OCI-LY1 (cell line): ENCODE measurements at regions not wholly inside any gene's neighbourhood (a gene's known extent, or its start where the extent isn't known, plus 50 kb on each side); places are given as distances from the start of the nearest gene placed in this dataset.

Source experiments
- H2AFZ ChIP-seq: fragments of 200-600 bp; sonication (generic), shearing (Covaris generic); 2 replicates; pipeline ENCODE4 v1.6.0; 2014; ENCODE audit warnings: antibody characterized with exemption, mild to moderate bottlenecking, low read length
- H3F3A ChIP-seq: fragments of 200-600 bp; sonication (generic), shearing (Covaris generic); 2 replicates; pipeline ENCODE4 v1.6.0; 2014; ENCODE audit warnings: mild to moderate bottlenecking, antibody characterized with exemption, low read length, moderate library complexity; ENCODE audit not compliant: insufficient read depth
- H3K27ac ChIP-seq: fragments of 200-600 bp; sonication (generic); 2 replicates; pipeline ENCODE4 v1.5.1; 2014; ENCODE audit warnings: low read length, mixed run types, mild to moderate bottlenecking, low read depth; ENCODE audit not compliant: poor library complexity, severe bottlenecking
- H3K27me3 ChIP-seq: fragments of 200-600 bp; sonication (generic); 2 replicates; pipeline ENCODE4 v1.6.0; 2014; ENCODE audit warnings: antibody characterized with exemption, mild to moderate bottlenecking, low read length, moderate library complexity; ENCODE audit not compliant: insufficient read depth
- H3K36me3 ChIP-seq: fragments of 200-600 bp; sonication (generic); 2 replicates; pipeline ENCODE4 v1.6.1; 2014; ENCODE audit warnings: mild to moderate bottlenecking, antibody characterized with exemption, low read length, moderate library complexity, mixed read lengths; ENCODE audit not compliant: insufficient read depth
- H3K4me1 ChIP-seq: fragments of 200-600 bp; sonication (generic); 2 replicates; pipeline ENCODE4 v1.5.1; 2014; ENCODE audit warnings: mild to moderate bottlenecking, low read length, moderate library complexity; ENCODE audit not compliant: insufficient read depth, severe bottlenecking
- H3K4me2 ChIP-seq: fragments of 200-600 bp; sonication (generic), shearing (Covaris generic); 2 replicates; pipeline ENCODE4 v1.6.1; 2014; ENCODE audit warnings: low read length
- H3K4me3 ChIP-seq: fragments of 200-600 bp; sonication (generic); 2 replicates; pipeline ENCODE4 v1.5.1; 2014; ENCODE audit warnings: low read length, low read depth, mild to moderate bottlenecking, mixed read lengths; ENCODE audit not compliant: poor library complexity, severe bottlenecking
- H3K79me2 ChIP-seq: fragments of 200-600 bp; shearing (Covaris generic); 2 replicates; pipeline ENCODE4 v1.6.1; 2016; ENCODE audit warnings: mixed run types, low read length, mixed read lengths; ENCODE audit not compliant: insufficient read depth
- H3K9ac ChIP-seq: fragments of 200-600 bp; sonication (generic), shearing (Covaris generic); 2 replicates; pipeline ENCODE4 v1.6.1; 2014; ENCODE audit warnings: mild to moderate bottlenecking, low read length, mixed read lengths
- H3K9me2 ChIP-seq: fragments of 200-600 bp; sonication (generic), shearing (Covaris generic); 2 replicates; pipeline ENCODE4 v1.6.1; 2014; ENCODE audit warnings: low read depth, mild to moderate bottlenecking, low read length, mixed read lengths
- H3K9me3 ChIP-seq: fragments of 200-600 bp; shearing (Covaris generic); 2 replicates; pipeline ENCODE4 v1.6.1; 2014; ENCODE audit warnings: low read length, mixed read lengths
- H4K20me1 ChIP-seq: fragments of 200-600 bp; sonication (generic), shearing (Covaris generic); 2 replicates; pipeline ENCODE4 v1.6.0; 2016; ENCODE audit warnings: mild to moderate bottlenecking, low read length; ENCODE audit not compliant: insufficient read depth
- CTCF ChIP-seq: fragments of 200-600 bp; sonication (generic), shearing (Covaris generic); IDR thresholded peaks from 2 replicates; pipeline ENCODE4 v1.5.1; 2017; ENCODE audit warnings: mild to moderate bottlenecking, antibody characterized with exemption, low read length, moderate library complexity, mixed read lengths
- EZH2 ChIP-seq: fragments of 200-600 bp; sonication (generic), shearing (Covaris generic); IDR thresholded peaks from 2 replicates; pipeline ENCODE4 v1.8.0; 2017; ENCODE audit warnings: borderline replicate concordance, mixed run types, mild to moderate bottlenecking, antibody characterized with exemption, low read length, moderate library complexity, mixed read lengths

GRCh38 chr11:92024788-92025187, 199.8 kb upstream of the FAT3 start:
- H3K79me2 ChIP-seq: no peaks in the 10 kb centered on the region
- TF ChIP-seq EZH2 (no peak), CTCF (no peak)
- H3K4me3 ChIP-seq: no peak overlapping the region
- no peak overlapping the region for H3K27ac ChIP-seq
- H3K9me2 ChIP-seq: no peaks in the 10 kb centered on the region
- H4K20me1 ChIP-seq: no peaks in the 10 kb centered on the region
- H2AFZ ChIP-seq: no peak overlapping the region
- H3K4me2 ChIP-seq: no peak overlapping the region
- no peaks in the 10 kb centered on the region for H3F3A ChIP-seq
- no peaks in the 10 kb centered on the region for H3K36me3 ChIP-seq
- H3K9me3 ChIP-seq: no peaks in the 10 kb centered on the region
- H3K9ac ChIP-seq: no peak overlapping the region
- no peaks in the 10 kb centered on the region for H3K4me1 ChIP-seq
- H3K27me3 ChIP-seq: no peaks in the 10 kb centered on the region

DNA sequence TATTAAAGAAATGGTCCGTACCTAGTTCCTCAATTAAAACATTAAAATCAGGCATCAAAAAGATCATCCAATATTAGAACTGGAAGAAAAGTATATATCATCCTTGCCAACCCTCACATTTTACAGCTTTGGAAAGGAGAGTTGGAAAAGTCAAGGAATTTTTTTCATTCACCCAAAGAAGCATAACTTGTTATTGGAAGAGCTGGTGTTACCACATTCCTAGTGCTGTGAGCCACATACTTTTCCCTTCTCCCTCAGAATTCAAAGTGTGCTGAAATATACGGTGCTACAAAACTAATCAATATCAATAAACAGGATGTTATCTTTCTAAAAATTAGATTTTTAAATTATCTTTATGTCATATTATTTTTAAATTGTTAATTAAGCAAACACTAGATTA, 202.1 kb upstream of the FAT3 start:
- Histone ChIP-seq H3K4me3 (no peak overlapping the region), H3K27me3 (no peaks in the 10 kb centered on the region), H4K20me1 (no peaks in the 10 kb centered on the region), H3F3A (no peaks in the 10 kb centered on the region), H3K27ac (no peak overlapping the region), H3K9ac (no peak overlapping the region), H3K4me1 (no peaks in the 10 kb centered on the region), H3K79me2 (no peaks in the 10 kb centered on the region), H3K36me3 (no peaks in the 10 kb centered on the region), H2AFZ (no peak overlapping the region), H3K4me2 (no peak overlapping the region), H3K9me2 (no peaks in the 10 kb centered on the region), H3K9me3 (no peaks in the 10 kb centered on the region)
- TF ChIP-seq CTCF: no peak
- no peak for TF ChIP-seq EZH2

DNA sequence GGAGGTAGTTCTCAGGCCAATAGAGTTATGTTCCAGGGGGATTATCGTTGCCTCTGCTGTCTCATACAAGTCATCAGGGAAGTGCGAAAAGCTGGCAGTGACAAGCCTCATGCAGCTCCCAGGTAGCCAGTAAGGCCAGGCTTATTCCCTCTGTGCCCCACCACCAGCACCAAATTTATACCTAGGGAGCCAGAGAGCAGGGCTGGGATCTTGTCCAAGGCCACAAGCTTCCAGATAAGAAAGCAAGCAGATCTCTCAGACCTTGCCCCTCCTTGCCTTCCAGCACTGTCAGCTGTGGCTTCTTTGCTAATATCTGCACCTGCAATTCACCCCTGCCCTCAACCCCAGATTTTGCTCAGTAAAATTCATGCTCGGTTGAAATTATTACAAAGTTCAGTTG, 206.3 kb upstream of the FAT3 start:
- Histone ChIP-seq H2AFZ (no peak overlapping the region), H3K9ac (no peak overlapping the region)

More for the DNA sequence above, 206.3 kb upstream of the FAT3 start:
- no peaks in the 10 kb centered on the region for H3K4me1 ChIP-seq
- H3K79me2 ChIP-seq: no peaks in the 10 kb centered on the region
- no peak overlapping the region for H3K27ac ChIP-seq
- TF ChIP-seq EZH2 (no peak), CTCF (no peak)
- H3K27me3 ChIP-seq: no peaks in the 10 kb centered on the region
- H3K4me2 ChIP-seq: no peak overlapping the region
- no peaks in the 10 kb centered on the region for H4K20me1 ChIP-seq
- H3K36me3 ChIP-seq: no peaks in the 10 kb centered on the region
- no peak overlapping the region for H3K4me3 ChIP-seq
- H3K9me3 ChIP-seq: no peaks in the 10 kb centered on the region
- no peaks in the 10 kb centered on the region for H3K9me2 ChIP-seq
- H3F3A ChIP-seq: no peaks in the 10 kb centered on the region
